ENCODE measurements at regions not wholly inside any gene's neighbourhood (a gene's known extent, or its start where the extent isn't known, plus 50 kb on each side); places are given as distances from the start of the nearest gene placed in this dataset.

- peak in 1 of 3 donors; percentile 8 for DNase-seq (ENCODE audit: low read depth in 2 of 3, low spot score in 2 of 3)
These were observed 315.2 kb downstream of the GATA3 start for GRCh38 chr10:8369666-8370065.

- DNase-seq (ENCODE audit: low read depth in 2 of 3, low spot score in 2 of 3): no peak
These were observed 319.8 kb downstream of the GATA3 start for GRCh38 chr10:8374334-8374733.

DNA sequence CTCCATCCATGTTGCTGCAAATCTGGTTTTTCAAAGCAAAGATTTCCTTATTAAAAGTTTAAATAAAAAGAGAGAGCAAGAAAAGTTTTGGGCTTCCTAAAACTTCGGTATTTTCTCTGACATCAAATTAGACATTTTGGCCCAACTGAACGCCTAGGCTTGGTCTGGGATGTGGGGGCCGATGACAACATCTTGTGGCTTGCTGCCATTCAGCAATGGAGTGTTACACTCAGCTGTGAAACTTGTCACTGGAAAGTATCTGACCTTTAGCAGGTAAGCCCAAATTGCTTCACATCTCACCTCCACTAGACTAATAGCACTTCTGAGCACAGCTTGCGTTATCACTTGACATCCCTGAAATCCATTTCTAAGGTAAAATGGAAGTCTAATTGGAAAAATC is 320.6 kb downstream of the GATA3 start:
- no peak for DNase-seq (ENCODE audit: low read depth in 2 of 3, low spot score in 2 of 3)

GRCh38 chr10:8378198-8378983 is 323.9 kb downstream of the GATA3 start:
- DNase-seq (ENCODE audit: low read depth in 2 of 3, low spot score in 2 of 3): no peak

GRCh38 chr10:8379906-8380832 is 325.7 kb downstream of the GATA3 start:
- no peak for DNase-seq (ENCODE audit: low read depth in 2 of 3, low spot score in 2 of 3)

DNA sequence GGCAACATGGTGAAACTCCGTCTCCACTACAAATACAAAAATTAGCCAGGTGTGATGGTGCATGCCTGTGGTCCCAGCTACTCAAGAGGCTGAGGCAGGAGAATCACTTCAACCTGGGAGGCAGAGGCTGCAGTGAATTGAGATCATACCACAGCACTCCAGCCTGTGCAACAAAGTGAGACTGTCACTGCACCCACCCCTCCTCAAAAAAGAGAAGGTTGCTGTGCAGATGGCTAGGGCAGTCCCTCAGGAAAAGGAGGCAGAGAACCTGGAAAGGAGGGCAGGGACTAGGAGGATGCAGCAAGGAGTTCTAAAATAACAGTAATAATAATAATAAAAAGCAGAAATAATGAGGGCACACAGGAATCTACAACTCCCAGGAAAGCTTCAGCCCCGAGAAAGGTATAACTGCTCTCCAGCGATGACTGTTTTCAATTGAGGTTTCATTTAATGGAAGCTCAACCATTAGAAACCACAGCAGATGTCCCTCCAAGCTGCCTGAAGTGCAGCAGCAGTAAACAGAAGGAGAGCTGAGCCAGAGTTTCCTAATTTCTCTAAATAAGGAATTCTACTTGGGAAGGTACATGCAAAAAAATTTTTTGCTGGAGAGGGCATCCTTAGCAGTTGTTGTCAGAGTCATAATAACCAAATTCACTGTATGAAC is 326.5 kb downstream of the GATA3 start:
- DNase-seq (ENCODE audit: low read depth in 2 of 3, low spot score in 2 of 3): no peak

DNA sequence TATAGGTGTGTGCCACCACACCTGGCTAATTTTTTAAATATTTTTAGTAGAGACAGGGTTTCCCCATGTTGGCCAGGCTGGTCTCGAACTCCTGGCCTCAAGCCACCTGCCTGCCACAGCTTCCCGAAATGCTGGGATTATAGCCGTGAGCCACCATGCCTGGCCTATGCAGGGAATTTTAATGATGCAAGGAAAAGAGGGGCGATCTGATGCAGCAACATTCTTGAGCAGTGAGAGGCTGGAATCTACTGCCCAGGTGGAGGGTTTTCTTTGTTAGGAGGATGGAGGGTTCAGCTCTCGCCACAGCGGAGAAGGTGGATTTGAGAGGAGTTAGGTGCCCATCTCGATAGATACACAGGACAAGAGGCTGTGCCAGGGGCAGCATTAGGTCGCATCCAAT is 332.3 kb downstream of the GATA3 start:
- DNase-seq (ENCODE audit: low read depth in 2 of 3, low spot score in 2 of 3): no peak

DNA sequence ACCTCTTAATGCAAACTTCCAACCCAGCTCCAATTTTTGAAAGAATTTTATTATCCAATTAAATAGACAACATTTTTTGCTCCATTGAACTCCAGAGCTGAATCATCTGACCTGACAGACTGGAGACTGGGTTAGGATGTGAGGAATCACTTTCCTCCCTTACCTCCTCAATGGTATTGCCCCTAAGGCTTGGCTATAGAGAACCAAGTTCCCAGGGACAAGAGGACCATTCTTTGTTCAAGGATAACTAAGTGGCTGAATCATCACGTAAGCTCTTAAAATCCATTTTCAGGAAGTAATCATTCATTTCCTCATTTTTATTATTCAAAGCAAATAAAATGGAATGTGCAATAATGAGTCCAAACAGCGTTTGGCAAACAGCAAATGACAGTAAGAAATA is 335.1 kb downstream of the GATA3 start:
- DNase-seq (ENCODE audit: low read depth in 2 of 3, low spot score in 2 of 3): no peak

GRCh38 chr10:8392216-8392615 is 337.7 kb downstream of the GATA3 start:
- no peak for DNase-seq (ENCODE audit: low read depth in 2 of 3, low spot score in 2 of 3)

GRCh38 chr10:8393531-8393930 is 339.0 kb downstream of the GATA3 start:
- no peak for DNase-seq (ENCODE audit: low read depth in 2 of 3, low spot score in 2 of 3)

DNA sequence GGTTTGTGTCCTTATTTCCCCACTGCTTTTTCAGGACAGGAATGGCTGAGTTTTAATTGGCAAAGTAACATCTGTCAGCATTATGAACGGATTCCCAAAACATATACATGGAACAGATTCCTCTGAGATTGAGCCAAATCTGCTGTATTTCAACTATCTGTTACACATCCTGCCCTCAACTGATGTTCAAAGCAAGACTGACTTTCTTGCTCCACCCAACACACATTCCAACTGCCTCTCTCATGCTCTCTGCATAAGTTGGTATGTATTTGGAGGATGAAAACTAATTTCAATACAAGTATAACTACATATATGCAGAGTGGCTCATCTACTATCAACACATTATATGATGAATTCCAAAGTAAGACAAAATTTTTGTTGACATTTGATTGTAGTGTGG is 342.2 kb downstream of the GATA3 start:
- DNase-seq (ENCODE audit: low read depth in 2 of 3, low spot score in 2 of 3): no peak

DNA sequence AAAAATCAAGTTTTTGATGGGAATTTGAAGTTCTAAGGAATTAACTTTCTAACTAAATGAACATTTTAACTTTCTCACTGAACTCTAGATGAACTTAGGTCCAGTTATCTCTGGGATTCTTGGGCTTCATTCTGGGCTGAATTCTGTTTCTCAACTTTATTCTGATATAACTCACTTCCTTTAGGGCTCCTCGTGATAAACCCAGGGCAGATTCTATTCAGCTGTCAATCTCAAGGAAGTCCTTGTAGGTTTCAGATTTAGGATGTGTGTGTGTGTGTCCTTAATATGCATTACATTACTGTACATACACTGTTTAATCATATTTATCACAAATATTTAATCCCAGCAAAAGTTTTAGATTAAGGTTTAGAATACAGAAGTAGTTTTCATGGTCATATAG is 344.3 kb downstream of the GATA3 start:
- DNase-seq (ENCODE audit: low read depth in 2 of 3, low spot score in 2 of 3): no peak

- DNase-seq (ENCODE audit: low read depth in 2 of 3, low spot score in 2 of 3): no peak
These were observed 345.7 kb downstream of the GATA3 start for GRCh38 chr10:8400151-8400550.

GRCh38 chr10:8400892-8401291 is 346.4 kb downstream of the GATA3 start:
- DNase-seq (ENCODE audit: low read depth in 2 of 3, low spot score in 2 of 3): no peak

DNA sequence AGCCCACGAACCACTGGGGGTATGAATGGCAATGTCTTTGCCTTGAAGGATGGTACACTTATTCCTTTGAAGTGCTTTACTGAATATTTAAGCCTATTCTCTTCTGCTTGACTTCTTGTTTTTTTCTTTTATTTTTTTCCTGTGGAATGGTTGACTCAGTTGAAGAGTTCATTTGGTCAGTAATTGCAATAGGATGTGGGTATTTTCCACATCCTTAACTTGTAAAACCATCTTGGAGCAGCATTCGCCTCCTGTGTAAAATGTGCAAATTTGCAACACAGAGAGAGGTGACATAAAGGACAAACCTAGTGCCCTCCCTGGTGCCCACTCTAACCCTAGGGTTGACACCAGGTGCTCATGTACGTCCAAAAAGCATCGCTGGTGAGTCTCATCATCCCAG is 347.0 kb downstream of the GATA3 start:
- DNase-seq (ENCODE audit: low read depth in 2 of 3, low spot score in 2 of 3): no peak

GRCh38 chr10:8402576-8402975 is 348.1 kb downstream of the GATA3 start:
- peak in 2 of 3 donors; percentile 14 to 22 for DNase-seq (ENCODE audit: low read depth in 2 of 3, low spot score in 2 of 3)

DNA sequence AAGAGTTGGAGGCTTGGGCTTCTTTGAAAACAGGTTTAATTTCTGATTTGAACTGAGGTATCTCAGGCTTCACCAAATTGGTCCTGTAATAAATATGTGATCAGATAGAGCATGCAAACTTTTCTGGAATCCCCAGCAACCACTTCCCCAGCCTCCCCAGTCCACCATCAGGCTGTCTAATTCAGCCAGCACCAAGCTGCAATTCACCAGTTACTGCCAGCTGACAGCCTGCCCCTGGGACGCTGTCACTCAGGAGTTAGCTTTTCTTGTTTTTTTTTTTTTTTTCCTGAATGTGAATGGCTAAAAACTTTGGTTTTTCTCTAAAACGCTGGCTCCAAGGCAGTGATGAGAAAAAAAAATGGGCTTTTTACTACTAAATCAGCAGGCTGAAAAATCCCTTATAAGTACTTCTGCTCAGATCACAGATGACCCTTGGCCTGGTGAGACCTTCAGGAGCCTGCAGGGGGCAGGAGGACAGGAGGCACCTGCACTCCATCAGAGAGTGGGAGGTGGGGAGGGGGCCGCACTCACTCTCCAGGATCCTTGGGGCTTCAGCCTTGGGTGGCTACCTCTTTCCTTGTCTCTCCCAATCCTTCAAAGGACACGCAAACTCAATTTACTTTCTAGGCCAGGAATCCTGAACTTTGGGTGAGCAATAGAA is 349.4 kb downstream of the GATA3 start:
- peak in 2 of 3 donors; percentile 21 to 29 for DNase-seq (ENCODE audit: low read depth in 2 of 3, low spot score in 2 of 3)

GRCh38 chr10:8404721-8405120 is 350.2 kb downstream of the GATA3 start:
- peak; percentile 63 to 95 (median 78) for DNase-seq (ENCODE audit: low read depth in 2 of 3, low spot score in 2 of 3)

GRCh38 chr10:8405596-8405995 is 351.1 kb downstream of the GATA3 start:
- no peak for DNase-seq (ENCODE audit: low read depth in 2 of 3, low spot score in 2 of 3)

GRCh38 chr10:8407501-8408021 is 353.1 kb downstream of the GATA3 start:
- no peak for DNase-seq (ENCODE audit: low read depth in 2 of 3, low spot score in 2 of 3)

DNA sequence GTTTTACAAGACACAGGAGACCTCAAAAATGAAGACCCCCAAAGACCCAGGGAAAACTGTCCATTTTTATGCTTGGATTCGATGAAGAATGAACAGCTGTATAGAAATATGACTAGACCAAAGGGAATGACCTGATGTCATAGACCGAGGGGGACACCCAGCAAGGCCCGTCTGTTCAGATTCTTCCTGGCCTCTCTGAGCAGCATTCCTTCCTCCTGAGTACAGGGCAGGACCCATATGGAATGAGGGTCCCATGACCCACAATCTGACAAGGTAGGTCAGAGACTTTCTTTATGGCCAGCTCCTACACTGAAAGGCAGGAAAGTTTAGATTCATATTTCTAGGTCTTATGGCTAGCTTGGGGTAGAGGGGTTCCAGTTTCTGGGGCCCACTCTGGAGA is 356.0 kb downstream of the GATA3 start:
- no peak for DNase-seq (ENCODE audit: low read depth in 2 of 3, low spot score in 2 of 3)

All from hematopoietic multipotent progenitor cell (in vitro differentiated cells).